HG03354 (cell line): ENCODE measurements at regions not wholly inside any gene's neighbourhood (a gene's known extent, or its start where the extent isn't known, plus 50 kb on each side); places are given as distances from the start of the nearest gene placed in this dataset.

ENCODE experiments used
- ATAC-seq: cut with Tn5 transposase; IDR thresholded peaks from one replicate; pipeline ENCODE4 v1.9.1; 2021; ENCODE audit warnings: mild to moderate bottlenecking; ENCODE audit not compliant: unreplicated experiment, poor library complexity, severe bottlenecking

DNA sequence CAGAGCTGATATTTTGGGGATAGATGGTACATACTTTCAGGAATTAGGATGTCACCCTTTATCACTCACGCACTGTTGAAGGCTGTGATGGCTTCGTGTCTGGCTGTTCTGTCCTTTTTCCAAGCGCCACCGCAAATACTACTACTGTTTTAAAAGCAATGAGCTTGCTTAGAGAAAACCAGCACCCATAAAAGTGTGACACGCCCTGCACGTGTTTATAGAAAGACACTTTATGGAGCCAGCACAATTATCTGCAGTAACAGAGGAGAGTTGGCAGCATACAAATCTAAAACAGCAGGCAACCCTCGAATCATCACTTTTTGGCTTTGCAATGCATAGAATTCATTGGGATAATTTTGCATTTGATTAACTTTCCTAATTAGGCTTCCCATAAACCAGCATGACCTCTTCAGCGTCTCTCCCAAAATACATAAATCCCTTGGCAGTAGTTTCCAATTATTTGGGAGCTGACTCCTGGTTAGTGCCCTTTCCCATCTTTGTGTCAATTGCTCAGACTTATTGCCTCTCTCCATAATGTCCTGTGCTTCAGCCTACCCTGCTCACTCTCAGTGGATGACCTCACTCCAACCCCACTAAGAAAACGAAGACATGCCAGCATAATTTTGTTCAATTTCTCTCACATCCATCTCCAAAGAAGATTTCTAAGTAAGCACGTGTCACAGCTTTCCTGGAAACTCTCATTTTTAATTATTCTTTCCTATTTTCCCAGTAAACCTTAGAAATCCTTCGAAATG, 118.7 kb upstream of the LARGE1 start:
- no peak for ATAC-seq

DNA sequence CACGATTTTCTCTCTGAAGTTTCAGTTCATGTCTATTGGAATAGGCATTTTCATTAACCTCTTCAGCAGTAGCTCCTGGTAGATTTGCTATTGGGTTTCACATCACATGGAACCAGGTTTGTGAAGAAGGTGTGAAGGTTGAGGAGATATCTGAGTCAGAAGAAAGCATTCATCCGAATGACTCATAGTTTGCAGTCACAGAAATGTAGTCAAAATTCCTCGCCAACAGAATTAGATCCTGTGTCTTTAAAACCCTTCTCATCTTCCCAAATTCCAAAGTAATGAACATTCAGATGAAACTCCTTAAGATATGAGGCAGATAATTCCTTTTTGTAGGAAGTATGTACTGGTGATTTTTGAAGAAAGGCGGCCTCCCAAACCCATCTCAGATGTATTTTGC, 125.0 kb upstream of the LARGE1 start:
- ATAC-seq = no peak

DNA sequence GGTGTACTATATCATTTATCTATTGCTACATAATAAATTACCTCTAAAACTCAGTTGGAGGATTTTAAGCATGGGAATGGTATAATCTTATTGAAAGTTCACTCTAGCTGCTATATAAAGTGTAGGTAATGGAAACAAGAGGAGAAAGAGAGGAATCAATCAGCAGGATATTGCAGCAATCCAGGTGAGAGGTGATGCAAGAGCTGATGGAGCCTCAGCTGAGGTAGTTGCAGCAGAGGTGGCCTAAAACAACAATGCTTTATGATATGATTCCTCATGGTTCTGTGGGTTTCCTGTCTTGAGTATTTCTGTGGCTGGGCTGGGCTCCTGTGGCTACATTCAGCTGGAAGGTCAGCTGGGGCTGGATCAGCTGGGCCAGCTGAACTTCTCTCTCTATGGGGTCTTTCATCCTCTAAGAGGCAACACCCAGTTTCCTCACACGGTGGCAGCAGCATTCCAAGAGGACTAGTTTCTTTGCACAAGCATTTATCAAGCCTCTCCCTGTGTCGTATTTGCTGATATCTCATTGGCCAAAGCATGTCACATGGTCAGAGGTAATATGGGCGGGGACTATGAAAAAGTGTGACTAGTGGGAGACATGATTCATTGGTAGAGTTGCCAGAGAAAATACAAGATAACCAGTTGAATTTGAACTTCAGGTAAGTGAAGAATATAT, 135.4 kb upstream of the LARGE1 start:
- ATAC-seq = no peak

DNA sequence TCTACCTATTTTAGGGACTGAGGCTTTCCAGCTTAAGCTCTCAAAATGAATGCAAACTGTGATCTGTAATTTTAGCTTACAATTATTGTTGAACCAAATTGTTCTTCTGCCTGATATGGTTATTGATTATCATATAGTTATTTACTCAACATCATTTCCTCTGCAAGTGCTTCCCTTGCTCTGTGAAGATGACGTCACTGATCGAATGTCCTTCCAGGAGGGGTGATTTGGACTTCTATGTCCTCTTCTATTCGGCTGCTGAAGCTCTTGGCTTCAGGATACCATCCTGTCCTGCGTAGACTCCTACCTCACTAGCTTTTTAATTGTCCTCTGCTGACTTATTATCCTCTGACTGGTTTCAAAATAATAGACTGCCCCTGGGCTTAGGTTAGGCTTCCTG, 137.4 kb upstream of the LARGE1 start:
- ATAC-seq = no peak

DNA sequence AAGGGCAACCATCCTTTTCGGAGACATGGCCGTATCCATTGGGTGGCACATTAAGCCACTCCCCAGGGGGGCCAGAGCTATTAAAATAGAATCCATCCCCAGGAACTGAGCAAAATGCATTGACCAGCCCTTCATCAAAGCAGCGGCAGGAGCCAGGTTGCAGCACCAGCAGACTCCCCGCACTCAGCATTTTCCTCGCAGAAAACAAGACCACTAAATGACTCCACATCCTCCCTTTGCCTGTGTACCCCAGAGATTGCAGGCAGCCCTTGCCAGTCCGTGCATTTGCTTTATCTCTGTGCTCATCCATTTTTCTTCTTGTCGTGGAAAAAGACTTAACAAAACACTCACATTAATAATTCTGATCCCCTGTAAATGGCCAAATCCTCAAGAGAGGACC, 144.4 kb upstream of the LARGE1 start:
- ATAC-seq = no peak

DNA sequence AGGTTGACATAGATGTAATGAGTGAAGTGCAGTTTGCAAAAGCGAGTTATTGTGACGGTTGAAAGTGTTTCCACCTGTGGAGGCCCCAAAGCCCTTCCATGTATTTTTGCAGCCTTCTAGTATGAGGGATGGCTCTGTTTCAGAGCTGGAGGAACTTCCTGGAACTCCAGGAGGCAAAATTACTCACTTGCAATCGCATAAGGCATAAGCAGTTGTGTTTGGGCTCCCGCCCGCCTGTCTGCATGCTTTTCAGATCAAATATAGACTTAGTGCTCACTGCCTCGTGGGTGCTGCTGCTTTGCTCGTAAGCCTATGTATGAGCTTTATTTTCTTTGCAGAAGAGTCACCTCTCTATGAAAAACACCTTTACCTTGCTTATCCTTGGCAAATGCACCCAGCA, 146.8 kb upstream of the LARGE1 start:
- no peak for ATAC-seq

DNA sequence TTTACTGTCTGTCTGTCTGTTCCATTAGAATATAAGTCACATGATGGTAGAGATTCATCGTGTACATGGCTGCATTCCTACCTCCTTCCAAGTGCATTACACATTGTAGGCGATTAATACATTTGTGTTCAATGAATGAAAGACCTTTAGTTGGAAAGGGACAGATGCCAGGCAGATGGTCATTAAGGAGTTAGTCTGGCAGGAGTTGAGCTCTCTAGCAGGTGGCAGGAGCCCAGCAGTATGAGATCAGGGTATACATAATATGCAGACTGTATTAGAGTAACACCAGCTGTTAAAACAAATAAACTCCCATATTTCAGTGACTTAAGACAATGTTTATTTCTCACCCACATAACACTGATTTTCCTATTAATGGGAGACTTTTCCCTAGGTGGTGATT, 147.7 kb upstream of the LARGE1 start:
- ATAC-seq = no peak

DNA sequence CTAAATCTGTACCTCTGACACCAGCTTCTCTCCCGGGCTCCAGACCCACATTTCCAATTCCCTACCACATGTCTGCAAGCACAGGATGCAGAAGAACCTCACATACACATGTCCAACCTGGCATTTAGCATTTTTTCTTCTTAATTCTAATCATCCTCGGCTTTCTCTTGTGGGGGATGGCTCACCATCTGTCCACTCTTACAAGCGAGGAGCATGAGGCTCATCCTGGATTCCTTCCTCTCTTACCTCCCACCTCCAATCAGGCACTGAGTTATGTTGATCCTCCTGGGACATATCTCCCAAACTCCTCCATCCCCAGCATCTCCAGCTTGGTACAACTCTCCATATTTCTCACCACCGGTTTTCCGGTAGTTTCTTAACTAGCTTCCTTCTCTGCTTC, 149.8 kb upstream of the LARGE1 start:
- no peak for ATAC-seq

DNA sequence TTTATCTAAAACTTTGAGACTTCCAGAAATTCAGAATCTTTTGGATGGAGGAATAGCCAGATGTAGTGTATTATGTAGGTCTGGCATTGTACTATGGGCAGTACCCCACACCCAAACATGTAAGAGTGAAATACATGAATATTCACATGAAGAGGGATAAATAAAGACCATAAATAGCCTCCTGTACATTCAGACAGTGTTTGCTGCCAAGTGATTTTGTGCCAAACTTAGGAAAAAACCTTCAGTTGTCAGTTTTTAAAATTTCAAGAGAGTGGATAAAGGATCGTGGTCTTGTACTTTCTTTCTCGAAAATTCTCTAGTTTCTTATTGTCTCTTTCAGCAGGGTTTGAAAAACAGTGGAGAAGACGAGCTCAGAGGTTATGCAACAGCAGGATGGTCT, 150.3 kb upstream of the LARGE1 start:
- ATAC-seq = no peak

DNA sequence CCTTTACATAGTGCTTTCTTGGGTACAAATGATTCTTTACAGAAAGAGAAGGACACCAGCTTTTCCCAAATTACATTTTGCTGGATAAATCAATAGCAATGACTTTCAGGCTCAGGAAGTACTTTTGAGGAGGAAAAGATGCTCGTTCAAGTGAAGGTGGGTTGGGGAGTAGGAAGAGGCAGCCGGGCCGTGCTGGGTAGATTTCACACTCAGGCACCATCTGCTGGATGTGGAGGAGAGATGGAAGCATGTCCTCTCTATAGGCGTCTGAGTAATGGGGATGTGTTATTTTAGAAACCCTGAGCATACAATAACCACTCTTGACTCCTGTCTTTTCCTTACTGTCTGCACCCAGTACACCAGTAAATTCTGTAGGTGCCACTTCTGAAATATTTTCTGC, 152.3 kb upstream of the LARGE1 start:
- no peak for ATAC-seq

DNA sequence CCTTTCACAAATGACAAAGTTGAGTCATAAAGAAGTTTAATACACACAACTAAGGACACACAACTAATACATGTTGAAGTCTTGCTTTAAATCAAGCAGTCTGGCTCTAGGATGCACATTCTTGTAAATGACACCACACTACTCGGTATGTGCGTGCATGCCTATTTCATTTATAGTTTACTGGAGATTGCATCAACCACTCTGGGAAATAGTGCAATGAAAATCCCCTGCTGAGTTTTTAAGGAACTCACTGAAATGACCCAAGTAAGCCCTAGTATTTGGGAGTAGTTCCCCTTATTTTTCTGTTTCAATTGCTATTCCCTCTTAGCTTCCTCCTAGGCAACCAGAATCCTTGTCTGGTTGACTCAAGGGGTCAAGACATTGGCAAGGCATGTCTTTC, 160.2 kb upstream of the LARGE1 start:
- ATAC-seq = no peak

DNA sequence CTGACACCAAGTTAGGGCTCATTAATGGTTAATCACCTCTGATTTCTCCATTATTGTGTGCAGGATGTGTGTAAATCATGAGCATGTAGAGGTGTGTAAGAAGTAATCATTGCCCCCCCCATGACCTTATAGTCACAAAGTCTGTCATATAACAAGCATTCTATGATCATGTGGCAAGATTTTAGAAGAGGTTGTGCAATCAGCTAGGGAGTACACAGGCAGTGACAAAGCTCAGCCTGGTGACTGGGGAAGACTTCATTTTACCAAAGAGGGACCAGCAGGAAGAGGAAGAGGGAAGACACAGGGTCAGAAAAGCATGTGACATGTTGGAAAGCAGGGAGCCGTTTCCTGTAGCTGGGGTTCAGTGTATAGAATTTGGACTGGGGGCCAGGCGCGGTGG, 176.5 kb upstream of the LARGE1 start:
- no peak for ATAC-seq

DNA sequence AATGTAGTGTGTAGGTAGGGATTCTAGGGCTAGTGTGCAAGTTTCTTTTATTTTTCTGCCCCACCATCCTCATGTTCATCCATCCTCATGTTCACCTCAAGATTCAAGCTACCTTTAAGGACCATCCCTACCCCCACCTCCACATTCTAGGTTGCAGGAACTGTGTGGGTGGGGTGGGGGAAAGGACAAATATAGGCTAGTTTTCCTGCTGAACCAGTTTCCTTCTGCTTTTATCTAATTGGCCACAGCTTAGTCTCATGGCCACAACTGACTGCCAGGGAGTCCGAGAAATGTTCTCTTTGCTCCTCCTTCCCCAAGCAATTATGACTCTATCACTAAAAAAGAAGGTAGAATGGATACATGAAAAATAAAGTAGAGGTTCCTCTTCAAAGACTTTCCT, 179.0 kb upstream of the LARGE1 start:
- no peak for ATAC-seq

DNA sequence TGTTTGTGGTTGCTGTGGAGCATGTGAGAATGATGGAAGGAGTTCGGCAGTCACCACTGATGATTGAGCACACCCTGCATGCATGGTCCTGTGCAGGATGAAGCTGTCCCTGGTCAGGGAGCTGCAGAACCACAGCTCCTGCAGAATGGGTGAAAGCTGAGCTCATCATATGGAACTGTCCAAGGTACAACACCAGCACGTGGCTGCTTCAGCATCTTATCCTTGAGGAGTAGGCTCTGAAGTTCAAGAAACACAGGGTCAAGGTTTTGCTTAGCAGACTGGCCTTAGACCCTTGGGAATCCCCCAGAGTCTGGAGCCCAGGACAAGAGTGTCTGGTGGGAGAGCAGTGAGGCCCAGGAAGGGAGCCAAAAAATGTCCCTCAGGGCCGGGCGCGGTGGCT, 182.4 kb upstream of the LARGE1 start:
- no peak for ATAC-seq

DNA sequence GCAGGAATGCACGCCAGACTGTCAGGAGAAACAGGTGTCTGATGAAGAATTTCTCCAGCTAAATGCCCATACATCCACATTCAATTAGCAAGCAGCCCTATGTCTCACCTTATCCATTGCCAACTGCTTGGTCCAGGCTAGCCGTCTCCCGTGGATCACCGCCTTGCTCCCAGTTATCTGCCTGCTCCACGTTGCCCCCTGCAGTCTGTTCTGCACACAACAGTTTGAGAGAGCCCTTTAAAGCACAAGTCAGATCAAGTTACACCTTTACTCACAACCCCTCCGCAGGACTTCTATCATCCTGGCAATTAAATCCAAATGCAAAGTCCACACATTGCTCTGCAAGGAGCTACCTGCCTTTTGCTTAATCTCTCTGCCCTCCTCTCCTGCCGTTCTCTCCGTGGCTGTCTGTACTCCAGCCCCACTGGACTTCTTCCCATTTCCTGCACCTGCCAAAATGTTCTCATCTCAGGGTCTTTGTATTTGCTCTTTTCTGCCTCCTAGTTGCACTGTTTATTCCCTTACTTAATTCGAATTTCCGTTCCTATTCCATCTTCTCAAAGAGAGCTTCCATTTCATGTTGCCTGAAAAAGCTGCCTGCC, 185.3 kb upstream of the LARGE1 start:
- no peak for ATAC-seq

DNA sequence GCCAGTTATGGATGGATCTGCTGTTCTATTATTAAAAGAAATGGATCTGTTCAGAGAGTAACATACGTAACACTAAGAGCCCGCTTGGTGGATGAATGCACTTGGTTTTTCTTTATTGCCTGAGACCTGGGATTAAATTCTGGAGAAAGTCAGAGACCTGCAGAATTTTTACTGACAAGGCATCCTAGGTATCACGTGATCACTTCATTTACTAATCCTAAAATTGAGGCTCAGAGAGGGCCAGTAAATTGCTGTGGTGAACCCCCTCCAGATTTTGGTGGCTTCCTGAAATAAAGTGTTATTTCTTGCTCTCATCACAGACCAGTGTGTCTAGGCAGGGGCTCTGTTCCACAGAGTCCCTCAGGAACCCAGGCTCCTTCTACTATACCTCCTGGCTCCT, 187.9 kb upstream of the LARGE1 start:
- ATAC-seq = no peak

DNA sequence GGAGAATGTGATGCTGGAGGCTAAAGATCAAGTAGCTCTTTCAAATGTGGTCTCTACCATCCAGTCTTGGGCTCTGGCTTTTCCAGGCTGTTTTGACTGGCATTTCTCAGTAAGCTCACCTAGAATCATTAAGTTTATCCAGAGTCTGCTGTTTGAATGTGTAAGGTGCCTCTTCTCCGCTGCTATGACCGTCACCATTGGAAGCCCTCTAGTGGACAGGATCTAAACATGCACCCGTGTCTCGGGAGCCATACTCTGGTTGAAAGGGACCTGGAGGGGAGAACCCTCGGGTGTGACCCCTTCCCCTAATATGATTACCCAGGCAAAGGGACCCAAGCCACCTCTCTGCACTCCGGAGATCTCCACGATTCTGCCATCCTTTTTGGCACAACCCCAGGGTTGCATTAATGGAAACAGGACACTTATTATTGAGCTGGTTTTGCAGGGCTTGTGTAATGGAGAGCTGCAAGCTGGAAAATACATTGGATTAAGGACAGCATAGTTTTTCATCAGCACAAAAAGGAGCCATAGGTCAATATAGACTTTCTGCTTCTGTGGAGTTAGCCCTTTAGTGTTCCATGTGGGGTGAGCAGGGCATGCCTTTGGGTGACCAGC, 191.0 kb upstream of the LARGE1 start:
- ATAC-seq = no peak

DNA sequence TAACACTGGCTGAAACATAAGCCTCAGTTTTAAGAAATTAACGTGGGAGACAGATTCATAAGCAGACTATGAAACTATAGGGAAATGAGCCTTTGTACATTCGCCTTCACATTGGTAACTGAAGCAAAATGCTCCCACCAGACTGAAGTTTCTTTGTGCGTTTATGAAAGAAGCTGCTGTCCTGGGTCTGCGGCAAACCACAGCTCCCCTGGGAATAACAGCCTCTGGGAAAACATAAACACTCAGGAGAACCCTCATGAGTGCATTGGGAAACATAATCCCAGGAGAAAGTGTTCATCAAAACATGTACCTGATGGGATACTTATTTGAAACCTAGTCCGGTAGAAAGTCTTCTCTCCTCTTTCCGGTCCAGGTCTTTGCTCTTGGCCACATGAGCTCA, 193.1 kb upstream of the LARGE1 start:
- no peak for ATAC-seq

DNA sequence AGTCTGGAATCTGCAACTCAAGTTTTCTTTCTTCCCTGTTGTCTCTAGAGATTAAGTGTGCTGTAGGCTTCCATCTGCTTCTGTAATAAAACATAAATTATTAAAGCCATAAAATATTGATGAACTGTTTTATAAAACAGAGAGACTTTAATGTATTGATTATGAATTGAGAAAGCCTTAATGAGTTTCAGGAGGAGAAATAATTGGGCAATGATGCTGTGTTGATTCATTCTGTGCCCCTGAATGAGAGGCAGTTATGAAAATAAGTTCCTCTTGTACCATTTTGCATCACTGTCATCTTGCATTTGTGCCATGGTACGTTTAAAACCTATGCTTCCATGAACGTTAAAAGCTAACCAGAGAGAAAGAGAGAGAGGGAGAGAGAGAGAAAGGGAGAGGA, 194.1 kb upstream of the LARGE1 start:
- no peak for ATAC-seq

DNA sequence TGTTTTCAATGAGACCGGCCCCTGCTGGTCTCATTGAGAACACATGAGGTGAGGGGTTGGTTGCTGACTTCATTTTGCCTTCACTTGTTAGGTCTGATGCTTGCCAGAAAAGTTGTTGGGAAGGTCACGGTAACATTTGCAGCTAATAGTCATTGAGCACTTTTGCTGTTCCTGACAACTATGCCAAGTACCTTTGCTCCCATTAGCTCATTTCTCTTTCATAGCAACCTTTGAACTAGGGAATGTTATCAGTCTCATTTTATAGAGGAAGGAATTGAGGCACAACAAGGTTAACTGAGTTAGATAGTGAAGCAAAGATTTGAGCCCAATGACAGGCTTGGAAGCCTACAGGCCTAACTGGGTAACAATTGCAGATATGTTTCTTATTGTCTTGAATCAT, 195.4 kb upstream of the LARGE1 start:
- no peak for ATAC-seq

DNA sequence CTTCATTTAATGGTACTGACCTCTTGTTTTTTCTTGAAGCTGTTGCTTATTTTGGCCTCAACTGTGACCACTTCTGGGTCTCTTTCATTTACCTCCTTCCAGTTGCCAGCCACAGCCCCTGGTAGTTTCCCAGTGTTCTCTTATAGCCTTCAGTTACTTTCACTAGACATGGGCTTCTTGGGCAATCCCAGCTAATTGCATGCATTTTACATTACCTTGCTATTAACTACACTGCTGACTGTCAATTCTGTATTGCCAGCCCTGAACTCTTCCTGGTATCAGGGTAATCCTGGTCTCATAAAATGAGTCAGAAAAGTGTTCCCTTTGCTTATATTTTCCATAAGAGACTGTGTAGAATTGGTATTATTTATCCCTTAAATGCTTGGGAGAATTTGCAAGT, 195.8 kb upstream of the LARGE1 start:
- ATAC-seq = no peak
